ENCODE measurements at regions not wholly inside any gene's neighbourhood (a gene's known extent, or its start where the extent isn't known, plus 50 kb on each side); places are given as distances from the start of the nearest gene placed in this dataset.
A peak's percentile ranks its signal among the peaks of the same experiment; 100 is the strongest.

DNA sequence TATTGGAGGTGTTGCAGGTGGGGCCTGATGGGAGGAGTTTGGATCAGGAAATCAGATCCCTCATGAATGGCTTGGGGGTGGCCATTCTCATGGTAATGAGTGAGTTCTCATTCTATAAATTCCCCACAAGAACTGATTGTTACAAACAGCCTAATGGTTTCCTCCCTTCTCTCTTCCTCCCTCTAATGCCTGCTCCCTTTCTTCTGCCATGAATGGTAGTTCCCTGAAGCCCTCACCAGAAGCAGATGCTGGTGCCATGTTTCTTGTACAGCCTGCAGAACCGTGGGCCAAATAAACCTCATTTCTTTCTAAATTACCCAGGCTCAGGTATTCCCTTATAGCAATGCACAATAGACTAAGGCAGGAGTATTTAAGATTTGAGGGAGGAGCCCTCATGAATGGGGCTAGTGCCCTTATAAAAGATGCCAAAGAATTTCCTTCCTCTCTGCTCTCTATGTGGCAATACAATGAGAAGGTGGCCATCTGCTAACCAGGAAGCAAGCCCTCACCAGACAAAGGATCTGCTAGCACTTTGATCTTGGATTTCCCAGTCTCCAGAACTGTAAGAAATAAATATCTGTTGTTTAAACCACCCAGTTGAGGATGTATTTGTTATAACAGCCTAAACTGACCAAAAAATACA lies 251.8 kb downstream of the ZEB2 start:
- no peak for TF ChIP-seq GATA1 (IDR thresholded peaks at IDR 0.05; ENCODE audit: low read depth, low read length)
- TF ChIP-seq POLR2A (IDR thresholded peaks at IDR 0.05; ENCODE audit: low read length), result no peak
- no peak for DNase-seq

DNA sequence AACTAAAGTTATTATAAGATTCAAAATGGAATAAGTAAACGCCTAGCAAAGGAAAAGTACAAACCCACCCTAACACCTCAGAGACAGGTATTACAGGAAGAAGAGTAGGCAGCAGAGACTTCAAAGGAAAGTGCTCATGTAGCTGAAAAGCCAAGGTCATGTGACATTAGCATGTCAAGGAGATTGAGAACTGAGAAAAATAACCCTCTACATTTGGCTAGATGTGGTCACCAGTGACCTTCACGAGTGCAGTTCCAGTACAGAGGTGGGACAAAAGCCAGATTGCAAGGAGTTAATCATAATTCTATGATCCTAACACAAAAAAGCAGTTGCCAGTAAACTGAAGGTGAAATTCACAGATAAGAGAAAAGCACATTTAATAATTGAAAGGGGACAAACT lies 252.7 kb downstream of the ZEB2 start:
- peak; percentile 15 to 71 for DNase-seq
- no peak for TF ChIP-seq GATA1 (IDR thresholded peaks at IDR 0.05; ENCODE audit: low read depth, low read length)

DNA sequence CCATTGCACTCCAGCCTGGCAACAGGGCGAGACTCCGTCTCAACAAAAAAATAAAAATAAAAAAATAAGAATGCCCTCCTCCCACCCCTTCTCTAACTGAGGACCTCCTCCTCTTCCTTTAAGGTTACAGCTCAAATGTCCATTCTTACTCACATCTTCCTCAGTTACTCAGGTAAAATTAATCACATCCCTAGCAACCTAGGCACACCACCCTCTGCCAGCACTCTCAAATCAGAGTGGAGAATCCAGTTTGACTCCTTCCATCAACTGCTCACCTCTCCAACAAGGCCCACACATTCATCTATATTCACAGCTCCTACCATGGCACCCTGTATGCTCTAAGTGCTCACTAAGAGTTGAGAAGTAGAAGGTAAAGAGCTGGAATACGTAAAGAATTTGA lies 254.3 kb downstream of the ZEB2 start:
- no peak for DNase-seq
- TF ChIP-seq POLR2A (IDR thresholded peaks at IDR 0.05; ENCODE audit: low read length) (no peak), GATA1 (IDR thresholded peaks at IDR 0.05; ENCODE audit: low read depth, low read length) (no peak)

- DNase-seq, result no peak
Measured at GRCh38 chr2:144261966-144262365, 258.0 kb downstream of the ZEB2 start.

DNA sequence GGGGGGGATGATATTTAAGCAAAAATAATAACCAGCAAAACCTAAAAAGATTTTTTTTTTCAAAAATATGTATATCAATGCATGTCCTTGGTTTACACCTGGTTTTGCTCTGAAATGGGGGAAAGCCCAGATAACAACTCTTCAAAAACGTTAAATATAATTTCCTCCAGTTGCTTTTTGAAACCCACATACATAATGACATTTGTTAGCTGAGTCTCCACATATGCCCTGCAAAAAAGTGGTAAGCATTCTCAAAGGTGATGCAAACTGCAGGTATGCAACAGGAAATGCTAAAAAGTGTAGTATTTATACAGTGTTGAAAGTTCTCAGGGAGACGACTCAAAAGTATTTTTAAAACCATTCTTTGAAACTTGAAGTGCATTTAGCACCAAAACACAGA lies 258.6 kb downstream of the ZEB2 start:
- TF ChIP-seq POLR2A (IDR thresholded peaks at IDR 0.05; ENCODE audit: low read length), result no peak
- no peak for TF ChIP-seq GATA1 (IDR thresholded peaks at IDR 0.05; ENCODE audit: low read depth, low read length)
- no peak for DNase-seq

More at GRCh38 chr2:144261966-144262365, 258.0 kb downstream of the ZEB2 start:
- TF ChIP-seq GATA1 (IDR thresholded peaks at IDR 0.05; ENCODE audit: low read depth, low read length) (no peak), POLR2A (IDR thresholded peaks at IDR 0.05; ENCODE audit: low read length) (no peak)

GRCh38 chr2:144259332-144259731 lies 260.6 kb downstream of the ZEB2 start:
- no peak for TF ChIP-seq POLR2A (IDR thresholded peaks at IDR 0.05; ENCODE audit: low read length)
- TF ChIP-seq GATA1 (IDR thresholded peaks at IDR 0.05; ENCODE audit: low read depth, low read length), result no peak
- no peak for DNase-seq

GRCh38 chr2:144258154-144258553 lies 261.8 kb downstream of the ZEB2 start:
- TF ChIP-seq GATA1 (IDR thresholded peaks at IDR 0.05; ENCODE audit: low read depth, low read length), result no peak
- TF ChIP-seq POLR2A (IDR thresholded peaks at IDR 0.05; ENCODE audit: low read length), result no peak
- DNase-seq, result peak in 1 of 2 experiments; percentile 20

- no peak for DNase-seq
Measured at GRCh38 chr2:144256996-144257707, 262.8 kb downstream of the ZEB2 start.

GRCh38 chr2:144254342-144255235 lies 265.3 kb downstream of the ZEB2 start:
- TF ChIP-seq GATA1 (IDR thresholded peaks at IDR 0.05; ENCODE audit: low read depth, low read length), result no peak
- no peak for TF ChIP-seq POLR2A (IDR thresholded peaks at IDR 0.05; ENCODE audit: low read length)
- DNase-seq, result peak; percentile 14 to 42

More at GRCh38 chr2:144256996-144257707, 262.8 kb downstream of the ZEB2 start:
- TF ChIP-seq POLR2A (IDR thresholded peaks at IDR 0.05; ENCODE audit: low read length), result no peak
- no peak for TF ChIP-seq GATA1 (IDR thresholded peaks at IDR 0.05; ENCODE audit: low read depth, low read length)

DNA sequence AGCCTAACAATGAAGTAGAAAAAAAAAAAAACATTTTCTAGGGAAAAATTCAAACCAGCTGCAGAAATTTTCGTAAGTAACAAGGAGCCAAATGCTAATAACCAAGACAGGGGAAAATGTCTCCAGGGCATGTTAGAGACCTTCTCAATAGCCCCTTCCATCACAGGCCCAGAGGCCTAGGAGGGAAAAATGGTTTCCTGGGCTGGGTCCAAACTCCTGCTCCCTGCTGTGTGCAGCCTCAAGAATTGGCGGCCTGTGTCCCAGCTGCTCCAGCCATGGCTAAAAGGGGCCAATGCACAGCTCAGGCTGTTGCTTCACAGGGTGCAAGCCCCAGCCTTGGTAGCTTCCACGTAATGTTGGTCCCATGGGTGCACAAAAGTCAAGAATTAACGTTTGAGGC lies 266.2 kb downstream of the ZEB2 start:
- TF ChIP-seq POLR2A (IDR thresholded peaks at IDR 0.05; ENCODE audit: low read length) (no peak), GATA1 (IDR thresholded peaks at IDR 0.05; ENCODE audit: low read depth, low read length) (no peak)
- DNase-seq, result no peak

- no peak for TF ChIP-seq POLR2A (IDR thresholded peaks at IDR 0.05; ENCODE audit: low read length)
- TF ChIP-seq GATA1 (IDR thresholded peaks at IDR 0.05; ENCODE audit: low read depth, low read length), result no peak
- DNase-seq, result no peak
Measured at GRCh38 chr2:144252694-144253093, 267.2 kb downstream of the ZEB2 start.

DNA sequence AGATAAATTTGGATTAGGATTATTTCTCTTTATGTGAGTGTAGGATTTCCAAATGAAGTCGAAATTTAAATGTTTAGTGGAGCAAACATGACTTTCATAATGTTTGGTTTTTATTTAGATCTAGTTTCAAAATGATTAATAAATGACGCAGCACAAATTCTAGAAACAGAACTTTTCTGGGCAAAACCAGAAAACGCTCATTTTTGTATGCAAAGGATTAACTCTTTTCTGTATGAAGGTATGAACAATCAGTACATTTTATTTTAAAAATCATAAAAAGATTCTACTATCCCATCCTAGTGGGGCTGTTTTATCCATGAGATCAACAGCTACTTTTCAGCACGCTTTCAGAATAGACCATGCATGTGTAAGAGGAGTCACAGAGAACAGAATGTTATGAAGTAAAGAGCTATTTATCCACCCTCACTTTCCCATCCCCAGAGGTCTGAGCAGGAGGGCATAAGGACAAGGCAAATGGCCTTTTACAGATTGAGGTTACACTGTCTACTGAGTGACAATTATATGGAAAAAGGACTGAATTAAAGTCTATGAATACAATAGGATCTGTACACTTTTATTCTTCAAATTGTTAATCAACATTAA lies 270.8 kb downstream of the ZEB2 start:
- no peak for DNase-seq
- TF ChIP-seq POLR2A (IDR thresholded peaks at IDR 0.05; ENCODE audit: low read length), result no peak
- no peak for TF ChIP-seq GATA1 (IDR thresholded peaks at IDR 0.05; ENCODE audit: low read depth, low read length)

- TF ChIP-seq POLR2A (IDR thresholded peaks at IDR 0.05; ENCODE audit: low read length), result no peak
- no peak for TF ChIP-seq GATA1 (IDR thresholded peaks at IDR 0.05; ENCODE audit: low read depth, low read length)
- no peak for DNase-seq
Measured at GRCh38 chr2:144248350-144249034, 271.4 kb downstream of the ZEB2 start.

All from erythroblast (primary cell).